Activated CD4-positive, CD25-positive, alpha-beta regulatory T cell treated with anti-CD3 and anti-CD28 coated beads, Interleukin-2, amount 50 U/mL, for 24 hours (primary cell): ENCODE measurements at regions not wholly inside any gene's neighbourhood (a gene's known extent, or its start where the extent isn't known, plus 50 kb on each side); places are given as distances from the start of the nearest gene placed in this dataset.
"Not testable (repeated sequence)": the region's sequence is repeated elsewhere in the genome, so short reads cannot be mapped to it uniquely, and the experiment has no call there.

Experiments
- ATAC-seq, 2 donors: fragments of 150-1000 bp; cut with Tn5 transposase; one replicate each; pipeline ENCODE4 v1.10.0; 2021; ENCODE audit warnings: mild to moderate bottlenecking in 1 of 2, moderate library complexity in 1 of 2

DNA sequence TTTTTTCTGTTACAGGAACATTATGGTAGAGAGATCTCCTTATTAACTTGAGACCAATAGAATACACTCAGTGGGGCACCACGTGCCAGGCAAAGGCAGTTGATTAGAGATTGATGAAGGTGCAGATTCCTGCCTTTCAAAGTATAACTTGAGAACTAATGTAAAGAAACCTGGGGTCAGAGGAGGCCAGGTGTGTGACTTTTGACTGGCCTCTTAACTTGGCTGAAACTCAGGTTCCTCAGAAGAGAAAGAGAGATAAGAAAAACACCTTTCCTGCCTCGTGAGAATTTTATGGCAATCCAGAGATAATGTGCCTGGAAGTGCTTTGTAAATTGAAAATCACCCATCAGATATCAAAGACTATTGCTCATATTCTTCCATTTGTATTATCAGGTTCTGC, 110.7 kb upstream of the GZMB start:
- ATAC-seq = no peak

DNA sequence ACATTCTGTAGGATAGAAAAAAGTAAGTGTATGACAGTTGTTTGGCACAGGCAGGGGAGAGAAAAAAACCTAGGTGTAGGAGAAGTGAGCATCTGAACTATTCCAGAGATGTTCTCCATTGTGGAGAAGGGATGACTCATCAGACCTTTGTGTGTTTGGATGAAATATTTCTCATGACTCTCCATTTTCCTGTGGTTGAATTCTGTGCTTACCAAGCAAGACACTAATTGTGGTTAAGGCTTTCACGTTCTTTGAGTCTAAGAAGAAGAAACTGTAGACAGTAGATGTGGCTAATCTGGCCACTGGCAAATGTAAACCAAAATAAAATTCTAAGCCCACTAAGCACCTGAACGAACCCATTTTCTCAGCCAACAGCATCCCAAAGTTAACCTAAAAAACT, 107.9 kb upstream of the GZMB start:
- ATAC-seq = no peak

DNA sequence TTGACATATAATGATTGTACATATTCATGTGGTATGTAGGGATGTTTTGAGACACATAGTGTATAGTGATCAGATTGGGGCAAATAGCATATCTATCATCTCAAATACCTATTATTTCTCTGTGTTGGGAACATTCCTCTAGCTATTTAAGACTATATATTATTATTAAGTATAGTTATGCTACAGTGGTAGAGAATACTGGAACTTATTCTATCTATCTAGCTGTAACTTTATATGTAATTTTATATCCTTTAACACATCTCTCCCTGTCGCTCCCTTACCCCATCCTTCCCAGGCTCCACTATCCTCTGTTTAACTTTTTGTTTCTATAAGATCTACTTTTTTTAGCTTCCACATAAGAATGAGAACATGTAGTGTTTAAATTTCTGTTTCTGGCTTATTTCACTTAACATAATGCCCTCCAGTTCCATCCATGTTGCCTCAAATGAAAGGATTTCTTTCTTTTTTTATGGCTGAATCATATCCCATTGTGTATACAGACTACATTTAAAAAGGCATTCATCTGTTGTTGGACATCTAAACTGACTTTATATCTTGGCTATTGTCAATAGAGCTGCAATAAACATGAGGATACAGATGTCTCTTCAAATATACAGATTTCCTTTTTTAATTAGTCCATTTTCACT, 102.1 kb upstream of the GZMB start:
- ATAC-seq = no peak

DNA sequence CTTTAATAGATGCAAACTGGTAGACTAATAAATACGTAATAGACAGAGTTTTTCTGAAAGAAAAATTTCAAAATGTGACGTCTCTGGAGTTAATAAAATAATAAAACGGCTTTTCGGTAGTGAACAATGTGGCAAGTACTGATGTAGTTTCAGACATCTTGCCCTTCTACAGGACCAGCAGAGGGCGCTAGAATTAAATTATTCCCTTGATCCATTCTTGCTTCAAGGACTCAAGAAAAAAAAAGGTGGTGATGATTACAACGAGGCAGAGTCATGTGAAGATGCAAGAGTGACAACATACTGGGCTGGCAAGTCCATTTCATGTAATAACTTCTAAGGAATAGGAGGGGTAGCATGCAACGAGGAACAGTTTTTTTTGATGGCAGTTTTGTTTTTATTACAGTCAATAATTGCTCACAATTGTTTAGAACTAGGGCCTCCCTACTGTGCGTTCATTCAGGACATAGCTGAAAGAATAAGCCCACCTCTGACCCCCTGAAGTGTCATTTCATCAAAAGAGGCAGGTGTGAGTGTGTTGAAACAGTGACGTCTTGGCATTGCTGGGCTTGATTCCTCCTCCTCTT, 101.0 kb upstream of the GZMB start:
- no peak for ATAC-seq

DNA sequence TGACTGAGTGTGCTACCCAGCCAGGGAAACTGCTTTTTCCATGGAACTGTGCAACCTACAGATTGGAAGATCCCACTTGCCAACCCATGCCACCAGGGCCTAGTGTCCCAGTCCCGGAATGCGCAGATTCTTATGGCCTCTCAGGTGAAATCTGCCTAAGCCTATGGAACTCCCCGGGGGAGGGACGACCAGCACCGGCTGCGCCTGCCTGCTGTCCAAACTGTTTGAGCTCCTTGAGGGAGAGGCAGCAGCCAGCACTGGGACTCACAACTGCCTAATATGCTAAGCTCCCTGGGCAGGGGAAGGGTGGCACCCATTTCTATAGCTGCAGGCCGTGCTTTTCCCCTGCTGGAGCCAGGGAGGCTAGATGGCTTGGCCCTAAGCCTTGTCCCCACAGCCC, 92.5 kb upstream of the GZMB start:
- no peak for ATAC-seq

DNA sequence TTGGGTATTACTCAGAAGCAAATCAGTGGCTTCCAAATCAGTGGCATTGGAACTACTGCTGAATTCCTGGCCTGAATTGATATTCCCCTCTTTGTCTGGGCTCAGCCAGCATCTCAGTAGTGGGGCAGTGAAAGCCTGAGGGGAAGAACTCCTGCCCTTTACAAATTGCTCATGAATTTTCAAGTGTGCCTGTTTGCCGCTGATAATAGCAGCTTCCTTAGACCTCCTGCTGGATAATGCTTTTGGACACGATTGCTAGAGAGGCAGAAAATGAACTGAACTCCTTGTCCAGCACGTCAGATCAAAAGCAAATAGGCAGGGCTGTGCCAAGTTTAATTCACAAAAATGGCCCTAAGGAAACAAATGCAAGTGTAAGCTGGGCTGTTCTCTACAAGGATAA, 91.3 kb upstream of the GZMB start:
- no peak for ATAC-seq

DNA sequence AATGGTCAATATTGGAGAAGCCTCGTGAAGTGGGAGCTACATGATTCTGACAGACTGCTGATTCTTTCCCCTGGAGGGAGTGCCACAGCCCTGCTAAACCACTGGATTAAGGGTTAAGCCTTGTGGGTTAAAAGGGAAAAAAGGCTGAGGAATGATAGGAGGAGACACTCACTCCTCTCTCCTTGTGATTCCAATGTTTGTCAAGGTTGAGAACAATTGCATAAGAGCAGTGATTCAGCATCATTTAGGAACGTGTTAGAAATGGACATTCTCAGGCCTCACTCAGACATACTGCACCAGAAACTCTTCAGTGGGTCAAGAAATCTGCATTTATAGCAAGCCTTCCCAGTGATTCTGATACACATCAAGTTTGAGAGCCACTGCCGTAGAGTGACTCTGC, 87.8 kb upstream of the GZMB start:
- ATAC-seq = no peak

DNA sequence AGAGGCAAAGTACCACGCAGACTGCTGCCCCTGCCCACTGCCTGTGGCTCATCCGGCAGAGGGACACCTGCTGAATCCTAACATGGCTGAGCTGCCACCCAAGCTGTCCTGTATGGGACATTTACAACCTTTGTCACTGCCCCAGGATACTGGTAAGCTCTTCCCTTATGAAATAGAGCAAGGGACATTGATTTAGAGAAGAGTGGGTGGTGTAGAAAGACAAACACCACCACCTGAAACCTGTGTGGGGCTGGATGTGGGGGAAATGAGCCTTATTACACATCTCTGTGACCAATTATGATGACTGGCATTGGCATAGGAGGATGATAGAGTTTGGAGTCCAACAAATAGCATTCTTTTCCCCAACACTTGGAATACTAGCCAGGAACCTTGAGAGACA, 81.2 kb upstream of the GZMB start:
- no peak for ATAC-seq

DNA sequence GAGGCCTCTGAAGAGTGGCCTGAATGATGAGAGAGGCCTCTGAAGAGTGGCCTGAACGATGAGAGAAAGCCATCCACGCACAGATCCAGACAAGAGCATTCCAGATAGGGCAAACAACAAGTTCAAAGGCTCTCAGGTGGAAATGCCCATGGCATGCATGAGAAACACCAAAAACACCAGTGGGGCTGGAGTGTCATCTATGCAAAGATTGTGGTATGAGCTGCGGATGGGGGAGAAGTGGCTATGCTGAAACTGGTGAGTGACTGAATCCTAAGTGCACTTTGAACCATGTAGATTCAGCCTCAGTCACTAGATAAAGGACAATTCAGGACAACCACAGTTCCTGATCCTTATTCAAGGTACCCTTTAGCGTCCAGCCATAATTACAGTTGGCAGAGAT, 79.4 kb upstream of the GZMB start:
- no peak for ATAC-seq

DNA sequence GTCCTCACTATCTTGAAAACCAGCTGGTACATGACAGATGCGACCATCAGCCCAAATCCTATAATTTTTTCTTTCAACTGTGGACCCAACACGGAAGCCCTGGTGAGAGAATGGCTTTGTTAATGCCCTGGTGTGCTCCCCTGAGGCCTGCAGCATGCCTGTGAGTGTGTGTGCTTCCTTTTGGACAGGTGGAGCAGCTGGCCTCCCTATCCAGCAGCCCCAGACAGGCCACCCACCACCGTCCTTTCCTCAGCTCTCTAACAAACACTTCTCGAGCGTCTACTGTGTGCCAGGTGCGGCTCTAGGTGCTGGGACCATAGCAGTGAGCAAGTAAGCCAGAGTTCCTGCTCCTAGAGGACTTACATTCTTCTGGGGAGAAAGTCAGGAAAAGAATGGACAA, 78.9 kb upstream of the GZMB start:
- ATAC-seq = no peak

DNA sequence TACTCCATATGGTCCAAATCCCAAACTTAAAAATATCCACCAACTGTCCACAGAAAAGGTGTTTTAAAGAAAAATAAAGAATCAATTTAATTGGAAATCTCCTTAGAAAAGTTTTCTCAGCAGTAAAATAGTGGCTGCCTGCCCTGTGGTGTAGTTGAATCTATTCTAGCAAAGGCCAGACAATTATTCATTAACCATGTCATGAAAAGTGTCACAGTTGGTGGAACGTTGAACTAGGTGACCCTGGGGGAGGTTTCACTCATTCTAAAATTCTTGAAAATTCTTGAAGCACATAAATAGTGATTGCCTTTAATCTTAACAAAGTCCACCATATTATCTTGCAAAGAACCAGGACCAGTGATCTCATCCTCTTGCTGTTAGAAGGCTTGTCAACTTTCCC, 78.4 kb upstream of the GZMB start:
- ATAC-seq = no peak

DNA sequence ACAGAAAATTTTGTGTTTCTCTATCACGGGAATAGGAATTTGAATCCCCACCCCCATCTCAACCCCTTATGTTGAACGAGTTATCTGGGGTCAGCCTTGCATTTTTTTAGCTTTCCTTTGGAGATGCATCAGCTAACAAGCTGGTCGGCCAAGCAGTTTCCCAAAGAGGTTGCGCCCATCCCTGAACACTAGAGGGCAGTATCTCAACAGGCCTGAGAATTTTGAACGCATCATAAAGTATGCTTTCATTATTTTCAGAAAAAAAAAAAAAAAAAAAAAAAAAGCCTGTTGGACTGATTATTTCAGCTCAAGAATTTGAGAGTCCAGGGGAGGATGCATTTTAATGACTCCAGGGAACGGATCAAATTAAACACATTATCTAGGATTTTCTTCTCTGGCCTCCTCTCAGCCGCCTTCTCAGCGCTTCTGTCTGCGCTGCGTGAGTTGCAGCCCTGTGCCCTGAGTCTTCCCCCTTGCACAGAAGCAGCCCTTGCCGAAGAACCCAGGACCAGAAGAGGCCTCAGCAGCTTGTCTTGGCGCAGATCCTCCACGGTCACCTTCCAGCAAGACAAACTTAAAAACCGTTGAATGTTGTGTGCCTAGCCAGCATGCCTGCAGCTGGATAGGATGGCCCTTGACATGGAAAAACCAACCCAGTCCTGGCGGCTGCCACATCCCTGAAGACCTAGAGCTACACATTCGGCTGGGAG, 76.6 kb upstream of the GZMB start:
- no peak for ATAC-seq

DNA sequence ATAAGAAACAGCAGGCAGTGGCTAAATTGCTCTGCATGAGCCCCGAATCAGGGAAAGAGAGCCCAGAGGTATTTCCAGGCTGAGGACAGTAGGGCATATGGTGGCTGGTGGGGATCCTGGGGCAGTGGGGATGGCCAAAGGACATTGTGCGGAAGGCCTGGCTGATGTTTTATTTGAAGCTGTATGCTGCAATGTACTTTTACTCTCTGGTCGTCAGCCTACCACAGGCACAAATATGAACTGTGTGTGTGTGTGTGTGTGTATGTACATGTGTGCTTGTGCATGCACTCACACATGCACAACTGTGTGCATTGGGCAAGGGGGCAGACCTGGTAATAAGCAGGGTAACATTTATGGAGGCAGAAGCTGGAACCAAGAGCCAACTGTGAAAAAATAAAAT, 74.7 kb upstream of the GZMB start:
- ATAC-seq = no peak

DNA sequence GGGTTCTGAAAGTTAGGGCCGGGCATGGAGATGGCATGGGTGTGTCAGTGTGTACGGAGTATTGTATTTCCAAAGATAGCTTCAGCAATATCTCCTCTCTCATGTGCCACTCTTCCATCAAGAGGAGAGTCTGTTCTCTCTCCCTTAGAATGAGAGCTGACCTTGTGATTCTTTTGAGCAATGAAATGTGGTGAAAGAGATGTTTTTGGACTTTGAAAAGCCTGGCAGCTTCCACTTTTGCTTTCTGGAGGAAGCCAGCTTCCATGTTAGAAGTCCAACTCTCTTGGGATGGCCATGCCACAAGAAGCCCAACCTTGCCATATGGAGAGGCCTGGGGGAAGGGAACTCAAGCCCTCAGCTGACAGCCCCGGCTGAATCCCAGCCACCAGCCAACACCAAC, 72.4 kb upstream of the GZMB start:
- no peak for ATAC-seq

DNA sequence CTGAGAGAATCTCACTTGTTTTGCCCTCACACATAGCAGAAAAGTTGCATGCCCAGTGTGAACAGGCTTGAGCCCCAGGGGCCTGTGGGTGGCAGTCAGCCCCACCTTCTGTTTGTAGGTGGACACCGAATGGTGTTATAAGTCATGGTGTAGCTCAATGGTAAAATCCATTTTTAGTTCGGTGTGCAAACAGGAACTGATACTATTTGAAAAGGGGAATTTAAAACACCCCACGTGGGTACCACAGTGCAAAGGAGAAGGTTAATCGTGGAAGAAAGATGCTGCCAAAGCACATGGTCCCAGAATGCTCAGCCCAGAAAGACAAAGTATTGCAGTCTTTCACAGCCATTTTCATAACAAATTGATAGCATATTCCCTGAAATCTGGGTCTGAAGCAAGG, 71.8 kb upstream of the GZMB start:
- ATAC-seq = peak in 1 of 2 donors; percentile 24

DNA sequence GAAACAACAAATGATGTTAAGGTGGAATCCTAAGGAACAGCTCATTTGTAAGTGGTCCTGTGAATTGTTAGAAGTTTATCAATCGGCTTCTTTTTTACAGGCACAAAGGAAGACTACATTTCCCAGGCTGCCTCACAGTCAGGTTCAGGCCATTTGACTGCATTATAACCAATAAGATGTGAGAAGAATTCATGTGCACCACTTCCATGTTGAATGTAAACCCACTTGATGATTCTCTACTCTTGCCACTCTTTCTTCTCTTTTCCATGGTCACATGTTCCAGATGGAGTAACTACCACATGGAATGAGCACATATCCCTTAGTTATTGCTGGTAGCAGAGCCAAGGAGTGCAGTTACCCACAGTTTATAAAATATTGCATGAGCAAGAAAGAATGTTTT, 67.1 kb upstream of the GZMB start:
- ATAC-seq = no peak

DNA sequence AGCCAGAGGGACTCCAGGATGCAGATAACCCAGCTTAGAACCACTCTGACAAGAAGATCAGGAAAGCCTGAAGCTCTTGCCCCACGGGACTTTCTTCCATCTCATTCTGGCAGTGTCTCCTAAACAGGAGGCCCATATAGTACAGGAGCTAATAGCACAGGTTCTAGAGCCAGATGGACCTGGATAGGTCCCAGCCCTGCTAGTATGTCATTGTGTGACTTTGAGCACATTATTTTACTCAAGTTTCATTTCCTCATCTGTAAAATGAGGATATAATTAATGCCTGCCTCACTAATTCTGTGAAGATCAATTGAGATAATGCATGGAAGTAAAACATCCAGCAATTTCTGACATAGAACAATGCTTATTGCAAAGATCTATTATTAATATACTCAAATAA, 66.5 kb upstream of the GZMB start:
- ATAC-seq = no peak

DNA sequence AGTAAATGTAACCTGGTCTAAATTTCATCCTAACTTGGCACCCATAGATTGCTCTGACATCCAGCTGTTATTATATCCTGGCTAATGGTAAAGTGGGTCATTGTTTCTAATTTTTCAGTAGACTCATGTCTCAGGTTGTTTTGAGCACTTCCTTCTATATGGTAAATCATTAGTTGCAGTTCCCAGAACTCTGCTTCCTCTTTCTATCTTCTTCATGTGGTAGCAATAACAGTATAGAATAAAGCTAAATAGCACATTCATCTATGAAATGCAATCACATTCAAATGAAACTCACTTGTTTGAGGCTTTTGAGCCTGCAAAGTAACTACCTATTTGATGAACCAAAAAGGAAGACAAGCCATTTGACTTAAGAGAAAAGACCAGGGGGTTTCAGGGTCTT, 65.1 kb upstream of the GZMB start:
- peak; percentile 21 to 36 for ATAC-seq

DNA sequence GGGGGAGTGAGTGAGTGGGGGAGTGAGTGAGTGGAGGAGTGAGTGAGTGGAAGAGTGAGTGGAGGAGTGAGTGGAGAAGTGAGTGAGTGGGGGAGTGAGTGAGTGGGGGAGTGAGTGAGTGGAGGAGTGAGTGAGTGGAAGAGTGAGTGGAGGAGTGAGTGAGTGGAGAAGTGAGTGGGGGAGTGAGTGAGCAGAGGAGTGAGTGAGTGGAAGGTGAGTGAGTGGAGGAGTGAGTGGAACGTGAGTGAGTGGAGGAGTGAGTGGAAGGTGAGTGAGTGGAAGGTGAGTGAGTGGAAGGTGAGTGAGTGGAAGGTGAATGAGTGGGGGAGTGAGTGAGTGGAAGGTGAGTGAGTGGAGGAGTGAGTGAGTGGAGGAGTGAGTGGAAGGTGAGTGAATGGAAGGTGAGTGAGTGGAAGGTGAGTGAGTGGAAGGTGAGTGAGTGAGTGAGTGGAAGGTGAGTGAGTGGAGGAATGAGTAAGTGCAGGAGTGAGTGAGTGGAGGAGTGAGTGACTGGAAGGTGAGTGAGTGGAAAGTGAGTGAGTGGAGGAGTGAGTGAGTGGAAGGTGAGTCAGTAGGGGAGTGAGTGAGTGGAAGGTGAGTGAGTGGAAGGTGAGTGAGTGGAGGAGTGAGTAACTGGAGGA, 62.4 kb upstream of the GZMB start:
- not testable (repeated sequence) for ATAC-seq

DNA sequence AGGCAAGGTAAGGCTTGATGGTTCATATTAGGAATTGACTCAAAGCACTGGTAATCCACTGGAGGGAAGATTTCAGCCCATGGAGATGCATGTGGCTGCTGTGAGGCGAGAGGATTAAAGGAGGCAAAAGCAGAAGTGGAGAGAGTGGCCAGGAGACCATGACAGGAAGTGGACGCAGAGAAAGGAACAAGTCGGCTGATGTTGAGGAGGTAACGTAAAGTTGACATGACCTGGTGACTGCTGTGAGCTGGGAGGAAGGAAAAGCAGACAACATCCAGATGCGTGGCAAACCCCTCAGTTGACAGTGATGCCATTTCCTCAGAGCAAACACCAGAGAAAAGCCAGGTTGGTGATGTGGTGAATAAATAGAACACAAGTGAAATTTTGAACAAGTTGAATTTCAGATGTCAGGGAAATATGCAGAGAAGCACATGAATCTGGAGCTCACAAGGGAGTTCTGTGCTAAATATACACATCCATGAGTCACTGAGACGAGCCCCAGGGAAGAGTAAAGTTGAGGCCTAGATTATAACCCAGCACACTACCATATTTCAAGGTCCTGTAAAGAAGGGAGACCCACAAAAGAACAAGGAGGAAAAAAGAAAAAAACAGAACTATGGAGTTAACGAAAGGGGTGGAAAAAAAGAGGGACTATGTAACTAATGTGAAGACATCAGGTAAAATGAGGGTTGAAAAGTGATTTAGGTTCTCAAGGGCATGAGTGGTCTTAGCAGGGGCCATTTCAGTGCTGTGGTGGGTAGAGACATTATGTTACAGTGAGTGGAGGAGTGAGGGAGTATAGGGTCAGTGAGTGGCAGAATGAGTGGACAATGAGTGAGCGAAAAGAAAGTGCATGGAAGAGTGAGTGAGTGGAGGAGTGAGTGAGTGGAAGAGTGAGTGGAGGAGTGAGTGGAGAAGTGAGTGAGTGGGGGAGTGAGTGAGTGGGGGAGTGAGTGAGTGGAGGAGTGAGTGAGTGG, 61.6 kb upstream of the GZMB start:
- no peak for ATAC-seq

DNA sequence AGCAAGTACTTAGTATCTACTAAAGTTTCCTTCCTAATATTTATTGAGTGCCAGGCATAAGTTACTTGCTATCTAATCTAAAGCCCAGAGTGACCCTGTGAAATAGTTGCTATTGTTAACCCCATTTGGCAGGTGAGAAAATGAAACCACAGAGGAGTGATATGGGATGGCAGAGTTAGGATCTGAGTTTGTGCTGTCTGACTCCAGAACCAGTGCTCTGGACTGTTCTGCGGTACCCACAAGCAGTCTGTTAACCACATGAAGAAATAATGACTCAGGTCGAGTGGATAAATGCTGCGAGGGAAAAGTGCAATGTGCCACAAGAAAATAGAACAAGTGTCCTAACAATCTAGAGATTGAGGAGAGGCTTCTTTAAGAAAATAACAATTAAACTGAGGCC, 60.7 kb upstream of the GZMB start:
- no peak for ATAC-seq

DNA sequence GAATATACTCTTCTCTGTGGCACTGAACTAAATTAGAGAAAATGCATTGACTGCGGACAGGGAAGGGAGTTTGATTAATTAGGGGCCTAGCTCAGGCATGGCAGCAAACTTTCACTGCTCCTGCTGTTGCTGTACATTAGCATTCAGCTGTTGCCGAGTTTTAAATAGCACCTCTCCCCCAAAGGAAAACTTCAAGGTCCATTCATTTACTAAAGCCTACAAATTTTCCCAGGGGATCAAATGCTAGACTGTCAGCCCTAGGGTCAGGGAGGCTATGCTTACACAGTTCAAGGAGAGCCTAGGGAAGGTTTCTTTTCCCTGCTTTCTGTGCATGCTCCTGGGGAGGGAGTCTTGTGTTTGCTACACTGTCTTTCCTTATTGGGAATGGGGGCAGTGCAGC, 60.0 kb upstream of the GZMB start:
- ATAC-seq = no peak

DNA sequence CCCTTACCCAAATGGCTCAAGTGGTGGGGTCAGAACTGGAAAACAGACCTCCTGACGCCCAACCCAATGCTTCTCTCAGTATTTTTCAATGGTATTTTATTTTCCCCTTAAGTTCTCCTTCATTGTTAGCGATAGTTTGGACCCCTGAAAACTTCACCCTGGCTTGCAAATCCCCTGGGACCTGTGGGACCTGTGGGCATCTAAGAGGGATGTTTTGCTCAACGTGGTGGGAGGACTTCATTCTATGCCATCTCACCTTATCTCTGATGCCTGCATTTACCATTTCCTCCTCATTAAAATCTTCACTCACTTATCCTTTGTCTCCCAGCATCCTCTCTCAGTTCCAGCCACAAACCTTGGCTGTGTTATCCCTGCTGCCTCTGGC, 59.4 kb upstream of the GZMB start:
- no peak for ATAC-seq
